Endothelial cell (in vitro differentiated cells): ENCODE measurements at regions not wholly inside any gene's neighbourhood (a gene's known extent, or its start where the extent isn't known, plus 50 kb on each side); places are given as distances from the start of the nearest gene placed in this dataset.

Source experiments
- DNase-seq: peaks from one replicate; pipeline ENCODE4 v3.0.0; 2021; ENCODE audit warnings: low spot score
- H3K27ac Mint-ChIP-seq: one replicate; pipeline ENCODE4 v1.8.0; 2021; ENCODE audit warnings: mixed read lengths, inconsistent platforms; ENCODE audit not compliant: unreplicated experiment
- H3K27me3 Mint-ChIP-seq: one replicate; pipeline ENCODE4 v1.8.0; 2021; ENCODE audit warnings: mild to moderate bottlenecking, moderate library complexity, mixed read lengths, inconsistent platforms; ENCODE audit not compliant: unreplicated experiment
- H3K36me3 Mint-ChIP-seq: one replicate; pipeline ENCODE4 v1.8.0; 2021; ENCODE audit warnings: mild to moderate bottlenecking, low read depth, mixed read lengths, inconsistent platforms; ENCODE audit not compliant: unreplicated experiment
- H3K4me1 Mint-ChIP-seq: one replicate; pipeline ENCODE4 v1.8.0; 2021; ENCODE audit warnings: mild to moderate bottlenecking, mixed read lengths, inconsistent platforms; ENCODE audit not compliant: unreplicated experiment
- H3K4me3 Mint-ChIP-seq: one replicate; pipeline ENCODE4 v1.8.0; 2021; ENCODE audit warnings: mild to moderate bottlenecking, mixed read lengths, inconsistent platforms; ENCODE audit not compliant: unreplicated experiment
- H3K9me3 Mint-ChIP-seq: one replicate; pipeline ENCODE4 v1.8.0; 2021; ENCODE audit warnings: mixed read lengths, inconsistent platforms; ENCODE audit not compliant: unreplicated experiment
- CTCF ChIP-seq: fragments of 200-600 bp; sonication (generic); IDR thresholded peaks from one replicate; pipeline ENCODE4 v1.5.0; 2021; ENCODE audit warnings: antibody characterized with exemption; ENCODE audit not compliant: unreplicated experiment

GRCh38 chrX:69218407-69218997 lies 53.2 kb upstream of the PJA1 start:
- H3K9me3 Mint-ChIP-seq, result no peaks in the 10 kb centered on the region
- no peak for DNase-seq
- no peaks in the 10 kb centered on the region for H3K36me3 Mint-ChIP-seq
- H3K27ac Mint-ChIP-seq, result no peak overlapping the region
- H3K27me3 Mint-ChIP-seq, result peaks cover 1% of the 10 kb centered on the region
- peaks cover 4% of the 10 kb centered on the region for H3K4me1 Mint-ChIP-seq
- no peak for TF ChIP-seq CTCF
- no peak overlapping the region for H3K4me3 Mint-ChIP-seq

GRCh38 chrX:69216911-69217310 lies 51.7 kb upstream of the PJA1 start:
- Mint-ChIP-seq H3K9me3 (no peaks in the 10 kb centered on the region), H3K4me1 (no peaks in the 10 kb centered on the region), H3K27me3 (peaks cover 1% of the 10 kb centered on the region), H3K36me3 (no peaks in the 10 kb centered on the region), H3K4me3 (no peak overlapping the region), H3K27ac (no peak overlapping the region)
- no peak for TF ChIP-seq CTCF
- no peak for DNase-seq

- TF ChIP-seq CTCF, result no peak
- Mint-ChIP-seq H3K27ac (no peak overlapping the region), H3K4me1 (no peaks in the 10 kb centered on the region), H3K9me3 (no peaks in the 10 kb centered on the region), H3K27me3 (peaks cover 1% of the 10 kb centered on the region), H3K4me3 (no peak overlapping the region), H3K36me3 (no peaks in the 10 kb centered on the region)
- no peak for DNase-seq
These were observed 51.2 kb upstream of the PJA1 start for GRCh38 chrX:69216446-69216845.

- no peak for TF ChIP-seq CTCF
- no peak overlapping the region for H3K27ac Mint-ChIP-seq
- H3K27me3 Mint-ChIP-seq, result peaks cover 1% of the 10 kb centered on the region
- no peak for DNase-seq
- H3K36me3 Mint-ChIP-seq, result no peaks in the 10 kb centered on the region
- H3K9me3 Mint-ChIP-seq, result no peaks in the 10 kb centered on the region
- H3K4me3 Mint-ChIP-seq, result no peak overlapping the region
- H3K4me1 Mint-ChIP-seq, result no peaks in the 10 kb centered on the region
These were observed 50.1 kb upstream of the PJA1 start for GRCh38 chrX:69215161-69215875.
